K562 (cell line): ENCODE measurements at regions not wholly inside any gene's neighbourhood (a gene's known extent, or its start where the extent isn't known, plus 50 kb on each side); places are given as distances from the start of the nearest gene placed in this dataset.
"Not testable (repeated sequence)": the region's sequence is repeated elsewhere in the genome, so short reads cannot be mapped to it uniquely, and the experiment has no call there.

Experiments
- ATAC-seq: fragments of 200-7000 bp; cut with Tn5 transposase; 3 replicates; pipeline ENCODE4 v1.9.1; 2020; ENCODE audit warnings: moderate library complexity
- BruUV-seq: library from RNA; stranded (reverse); fragments of 400-500 nt; replicated peaks from 2 replicates; lab custom pipeline; 2021; lab: Mats Ljungman, UMichigan
- CTCF ChIA-PET: fragments of 300-600 bp; formaldehyde crosslinking; extraction: SDS; loops from one replicate; lab custom pipeline; 2021; ENCODE audit warnings: low intra/inter-chr PET ratio; lab: Yijun Ruan, JAX
- POLR2A ChIA-PET: fragments of 300-600, 350-650 bp; sonication (Branson Sonifier 250); formaldehyde crosslinking; extraction: SDS; loops from one replicate; lab custom pipeline; 2021; ENCODE audit warnings: antibody characterized with exemption, inconsistent platforms; lab: Yijun Ruan, JAX
- DNase-seq, 4 experiments: peaks; one replicate each; pipeline versions ENCODE4 v3.0.0 to v3.0.0-alpha.2; 2011 to 2018; ENCODE audit warnings: low spot score in 3 of 4, mixed read lengths in 3 of 4; ENCODE audit errors: extremely low read depth in 1 of 4
- FAIRE-seq: peaks from 2 replicates; lab custom pipeline; 2011; peaks lifted over from hg19 to GRCh38; lab: Jason Lieb, UNC
- H2AFZ ChIP-seq: 2 replicates; pipeline ENCODE4 v1.6.0; 2011; ENCODE audit warnings: low read depth, low read length, control low read depth, inconsistent platforms
- H3K27ac ChIP-seq: fragments of 200-600 bp; 3 replicates; pipeline ENCODE4 v1.8.0; 2011; ENCODE audit warnings: low read depth, mild to moderate bottlenecking, control low read depth, inconsistent platforms, low read length, moderate library complexity, mixed read lengths; ENCODE audit errors: extremely low read depth
- H3K27me3 ChIP-seq, 2 experiments: fragments of 300-600 bp in 1 of 2; 2 replicates in 1 of 2; 3 replicates in 1 of 2; pipeline versions ENCODE4 v1.6.0 to v1.8.0; 2011; ENCODE audit warnings: inconsistent platforms in 2 of 2, low read length in 2 of 2, mild to moderate bottlenecking in 1 of 2, mixed read lengths in 1 of 2, moderate library complexity in 1 of 2; ENCODE audit not compliant: control insufficient read depth in 2 of 2, insufficient read depth in 2 of 2
- H3K36me3 ChIP-seq: fragments of 300-600 bp; 3 replicates; pipeline ENCODE4 v1.8.0; 2011; ENCODE audit warnings: mild to moderate bottlenecking, low read length, inconsistent platforms; ENCODE audit not compliant: control insufficient read depth, insufficient read depth
- H3K4me1 ChIP-seq, 2 experiments: fragments of 200-600 bp in 1 of 2; replicated peaks in 1 of 2; 2 replicates in 1 of 2; 3 replicates in 1 of 2; pipeline versions ENCODE4 v1.5.1 to v1.8.0; 2011; ENCODE audit warnings: inconsistent platforms in 2 of 2, low read length in 2 of 2, mild to moderate bottlenecking in 1 of 2, mixed read lengths in 1 of 2, moderate library complexity in 1 of 2; ENCODE audit not compliant: control insufficient read depth in 2 of 2, insufficient read depth in 2 of 2
- H3K4me2 ChIP-seq: 2 replicates; pipeline ENCODE4 v1.6.1; 2011; ENCODE audit warnings: low read length, control low read depth, inconsistent platforms, mixed read lengths; ENCODE audit not compliant: insufficient read depth
- H3K4me3 ChIP-seq: fragments of 200-600 bp; sonication (generic), shearing (Covaris generic); 2 replicates; pipeline ENCODE4 v1.5.1; 2016; ENCODE audit warnings: control low read depth, inconsistent platforms
- H3K79me2 ChIP-seq: fragments of 200-600 bp; 3 replicates; pipeline ENCODE4 v1.8.0; 2011; ENCODE audit warnings: low read length, inconsistent platforms; ENCODE audit not compliant: control insufficient read depth, insufficient read depth
- H3K9ac ChIP-seq, 2 experiments: 2 replicates each; pipeline versions ENCODE4 v1.6.0 to v1.6.1; 2011; ENCODE audit warnings: low read depth in 2 of 2, low read length in 2 of 2, control low read depth in 1 of 2, inconsistent platforms in 1 of 2, mild to moderate bottlenecking in 1 of 2, mixed read lengths in 1 of 2; ENCODE audit not compliant: insufficient read depth in 1 of 2
- H3K9me1 ChIP-seq: one replicate; pipeline ENCODE4 v1.6.0; 2011; ENCODE audit warnings: inconsistent platforms, mild to moderate bottlenecking, low read length, moderate library complexity; ENCODE audit not compliant: control insufficient read depth, insufficient read depth
- H3K9me3 ChIP-seq: replicated peaks from 2 replicates; pipeline ENCODE4 v1.5.1; 2011; ENCODE audit warnings: low read depth, low read length, inconsistent platforms; ENCODE audit not compliant: control insufficient read depth, insufficient read depth
- H4K20me1 ChIP-seq: replicated peaks from 2 replicates; pipeline ENCODE4 v1.6.1; 2011; ENCODE audit warnings: low read length, inconsistent platforms, mixed read lengths; ENCODE audit not compliant: control insufficient read depth, insufficient read depth
- ATF1 ChIP-seq, 2 experiments: fragments of 450-650 bp in 1 of 2; IDR thresholded peaks; 2 replicates each; pipeline ENCODE4 v1.6.1; 2016; ENCODE audit warnings: missing compliant biosample characterization in 1 of 2, missing genetic modification characterization in 1 of 2
- BRD4 ChIP-seq: fragments of 200-600 bp; sonication (generic); IDR thresholded peaks from 2 replicates; pipeline ENCODE4 v1.6.1; 2017; ENCODE audit warnings: inconsistent platforms
- CHD2 ChIP-seq: IDR thresholded peaks from 2 replicates; pipeline ENCODE4 v1.6.1; 2011; ENCODE audit warnings: low read depth, low read length
- CHD4 ChIP-seq: fragments of 200-600 bp; sonication (generic); IDR thresholded peaks from 3 replicates; pipeline ENCODE4 v1.6.1; 2012; ENCODE audit warnings: low read depth, mild to moderate bottlenecking, mixed read lengths, low read length, inconsistent platforms; ENCODE audit not compliant: insufficient read depth, insufficient replicate concordance, poor library complexity, severe bottlenecking
- GABPB2 ChIP-seq: fragments of 250-450 bp; sonication (Bioruptor Pico); conservative IDR thresholded peaks from 2 replicates; pipeline ENCODE4 v1.5.1; 2021; ENCODE audit warnings: mild to moderate bottlenecking
- HNRNPH1 ChIP-seq: fragments of 200-400 bp; formaldehyde crosslinking; optimal IDR thresholded peaks from 2 replicates; pipeline ENCODE3; 2017; ENCODE audit warnings: low read depth, mild to moderate bottlenecking, low read length, moderate library complexity
- PHB2 ChIP-seq: fragments of 450-650 bp; IDR thresholded peaks from 2 replicates; pipeline ENCODE4 v1.6.1; 2017; ENCODE audit warnings: low read depth
- WGBS: fragments of 100-300 bp; shearing (Covaris generic); methylation state at CpG from one replicate; pipeline ENCODE4 v1.1.6; 2016; ENCODE audit warnings: low coverage, mixed read lengths; ENCODE audit not compliant: insufficient coverage; ENCODE audit errors: missing lambda C conversion rate; 5-methylcytosine and 5-hydroxymethylcytosine counted together
- in situ Hi-C: fragments of 300-500 bp; cut with MboI; formaldehyde crosslinking; loops from 4 replicates; pipeline ENCODE4 v1.15.0; 2018; ENCODE audit warnings: inconsistent platforms, mixed read lengths
- intact Hi-C: fragments of 100-400 bp; cut with micrococcal nuclease; formaldehyde crosslinking; loops from 2 replicates; pipeline ENCODE4 v1.14.2; 2022

DNA sequence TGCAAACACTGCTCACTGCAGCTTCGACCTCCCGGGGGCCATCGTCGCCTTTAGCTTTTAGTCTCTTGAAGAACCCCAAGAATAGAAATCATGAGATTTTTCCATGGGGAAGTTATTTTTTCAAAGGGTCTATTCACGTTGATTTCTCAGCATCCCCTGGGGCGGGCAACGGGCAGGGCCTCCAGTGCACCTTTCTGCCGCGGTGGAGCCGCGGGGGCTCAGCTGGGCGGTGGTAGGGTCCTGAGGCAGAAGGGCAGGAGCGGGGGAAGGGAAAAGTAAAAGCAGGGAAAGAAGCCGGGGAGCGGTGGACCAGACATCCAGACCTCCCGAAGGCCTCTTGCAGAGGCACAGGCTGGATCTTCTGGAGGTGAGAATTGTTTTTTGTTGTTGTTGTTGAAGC, 253.8 kb downstream of the FAM72C start:
- no peak overlapping the region for H3K27ac ChIP-seq
- H3K4me2 ChIP-seq = no peak overlapping the region
- H3K9me1 ChIP-seq = no peaks in the 10 kb centered on the region
- no peak overlapping the region for H3K9ac ChIP-seq
- DNase-seq (no peak), FAIRE-seq (no peak), ATAC-seq (no peak)
- no peaks in the 10 kb centered on the region for H3K9me3 ChIP-seq
- no peaks in the 10 kb centered on the region for H4K20me1 ChIP-seq
- POLR2A ChIA-PET = interaction anchor here (0.6 kb wide), 1 partner anchor 34 kb away, joined by 3 read pairs; no protein-coding TSS in a partner anchor
- no peak overlapping the region for H3K4me3 ChIP-seq
- 76% methylated on average over 11 of the region's 16 CpGs for WGBS
- intact Hi-C loops (no loop called here), in situ Hi-C loops (loop anchor here (25.0 kb wide), 1 partner anchor 1444 kb away; no protein-coding TSS in a partner anchor)
- H3K27me3 ChIP-seq = no peaks in the 10 kb centered on the region
- CTCF ChIA-PET = no interaction called here
- no peaks in the 10 kb centered on the region for H3K36me3 ChIP-seq
- no TSS peak for BruUV-seq
- peaks cover 14% of the 10 kb centered on the region in 2 experiments for H3K4me1 ChIP-seq
- H2AFZ ChIP-seq = no peak overlapping the region
- TF ChIP-seq BRD4 (no peak), PHB2 (no peak), CHD2 (no peak), ATF1 (CRISPR knock-in tag; IDR thresholded peaks at IDR 0.05) (no peak), ATF1 (tag; IDR thresholded peaks at IDR 0.05) (no peak), GABPB2 (CRISPR knock-in tag) (no peak), HNRNPH1 (no peak)
- no peaks in the 10 kb centered on the region for H3K79me2 ChIP-seq

DNA sequence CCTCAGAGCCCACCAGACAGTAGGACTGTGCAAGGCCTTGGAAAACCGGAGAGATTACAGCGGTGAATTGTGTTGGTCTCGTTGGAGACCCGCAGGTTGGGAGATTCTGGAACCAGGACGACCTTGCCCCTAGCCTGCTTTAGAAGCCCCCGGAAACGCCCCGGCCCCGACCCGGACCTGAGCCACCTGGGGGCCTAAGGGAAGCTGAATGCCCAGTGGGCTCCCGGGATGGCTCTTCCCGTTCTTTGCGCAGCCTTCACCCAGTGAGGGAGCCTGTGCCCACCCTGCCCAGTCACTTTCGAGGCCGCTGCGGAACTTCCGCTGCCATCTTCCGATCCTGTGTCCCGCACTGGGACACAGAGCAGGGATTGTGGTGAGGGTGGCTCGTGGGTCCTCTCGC, 254.4 kb downstream of the FAM72C start:
- intact Hi-C loops (no loop called here), in situ Hi-C loops (loop anchor here (25.0 kb wide), 1 partner anchor 1445 kb away; no protein-coding TSS in a partner anchor)
- H4K20me1 ChIP-seq = no peaks in the 10 kb centered on the region
- H3K79me2 ChIP-seq = no peaks in the 10 kb centered on the region
- CTCF ChIA-PET = no interaction called here
- TF ChIP-seq CHD4 = no peak
- BruUV-seq = no TSS peak
- H2AFZ ChIP-seq = no peak overlapping the region
- no peaks in the 10 kb centered on the region for H3K9me1 ChIP-seq
- no peak overlapping the region for H3K27ac ChIP-seq
- H3K9me3 ChIP-seq = no peaks in the 10 kb centered on the region
- H3K4me1 ChIP-seq = peaks cover 14% of the 10 kb centered on the region in 2 experiments
- H3K4me2 ChIP-seq = no peak overlapping the region
- POLR2A ChIA-PET = no interaction called here
- no peaks in the 10 kb centered on the region for H3K36me3 ChIP-seq
- H3K27me3 ChIP-seq = no peaks in the 10 kb centered on the region
- H3K9ac ChIP-seq = no peak overlapping the region
- WGBS = 75% methylated on average over 18 of the region's 21 CpGs
- no peak overlapping the region for H3K4me3 ChIP-seq
- FAIRE-seq = no peak
- no peak for DNase-seq
- ATAC-seq = no peak

DNA sequence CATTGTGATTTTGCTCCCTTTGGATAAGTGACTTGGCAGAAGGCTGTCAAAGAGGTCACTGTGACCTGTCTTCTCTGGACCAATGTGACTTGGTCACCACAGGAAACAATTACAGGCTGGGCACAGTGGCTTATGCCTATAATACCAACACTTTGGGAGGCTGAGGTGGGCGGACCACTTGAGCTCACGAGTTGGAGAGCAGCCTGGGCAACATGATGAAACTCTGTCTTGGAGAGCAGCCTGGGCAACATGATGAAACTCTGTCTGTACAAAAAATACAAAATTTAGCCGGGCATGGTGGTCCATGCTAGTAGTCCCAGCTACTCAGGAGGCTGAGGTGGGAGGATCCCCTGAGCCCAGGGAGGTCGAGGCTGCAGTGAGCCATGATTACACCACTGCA, 256.9 kb downstream of the FAM72C start:
- 12% methylated on average over 4 of the region's 4 CpGs for WGBS
- H3K79me2 ChIP-seq, H3K27ac ChIP-seq, FAIRE-seq, H3K36me3 ChIP-seq, DNase-seq, H3K9ac ChIP-seq, H3K4me1 ChIP-seq, H3K4me3 ChIP-seq, BruUV-seq, H3K27me3 ChIP-seq, ATAC-seq, H3K9me1 ChIP-seq, H3K4me2 ChIP-seq, H2AFZ ChIP-seq, intact Hi-C loops, CTCF ChIA-PET, H3K9me3 ChIP-seq, POLR2A ChIA-PET, H4K20me1 ChIP-seq: not testable (repeated sequence)
- in situ Hi-C loops = loop anchor here (25.0 kb wide), 1 partner anchor 1447 kb away; no protein-coding TSS in a partner anchor
